ENCODE measurements at regions not wholly inside any gene's neighbourhood (a gene's known extent, or its start where the extent isn't known, plus 50 kb on each side); places are given as distances from the start of the nearest gene placed in this dataset.
"Not testable (repeated sequence)": the region's sequence is repeated elsewhere in the genome, so short reads cannot be mapped to it uniquely, and the experiment has no call there.

- Mint-ChIP-seq H3K27me3 (no peaks in the 10 kb centered on the region), H3K27ac (no peak overlapping the region), H3K4me3 (no peak overlapping the region), H3K9me3 (peaks cover 5% of the 10 kb centered on the region), H3K36me3 (no peaks in the 10 kb centered on the region), H3K4me1 (ENCODE audit: unreplicated experiment) (no peaks in the 10 kb centered on the region)
- no peak for DNase-seq (ENCODE audit: extremely low spot score, unreplicated experiment)
- TF ChIP-seq CTCF (conservative IDR thresholded peaks at IDR 0.05) = no peak
These were observed 156.7 kb upstream of the EPHA6 start for GRCh38 chr3:96657710-96658109.

GRCh38 chr3:96671861-96672595, 142.4 kb upstream of the EPHA6 start:
- H3K36me3 Mint-ChIP-seq; H3K4me1 Mint-ChIP-seq (ENCODE audit: unreplicated experiment); H3K4me3 Mint-ChIP-seq; H3K27me3 Mint-ChIP-seq; DNase-seq (ENCODE audit: extremely low spot score, unreplicated experiment); H3K9me3 Mint-ChIP-seq; H3K27ac Mint-ChIP-seq: not testable (repeated sequence)

GRCh38 chr3:96677156-96677555, 137.2 kb upstream of the EPHA6 start:
- Mint-ChIP-seq H3K9me3 (no peaks in the 10 kb centered on the region), H3K4me1 (ENCODE audit: unreplicated experiment) (peaks cover 5% of the 10 kb centered on the region)

GRCh38 chr3:96678325-96678724, 136.1 kb upstream of the EPHA6 start:
- H3K4me3 Mint-ChIP-seq = no peak overlapping the region
- no peak for DNase-seq (ENCODE audit: extremely low spot score, unreplicated experiment)
- no peak for TF ChIP-seq CTCF (conservative IDR thresholded peaks at IDR 0.05)
- H3K36me3 Mint-ChIP-seq = no peaks in the 10 kb centered on the region
- no peaks in the 10 kb centered on the region for H3K9me3 Mint-ChIP-seq
- peaks cover 5% of the 10 kb centered on the region for H3K4me1 Mint-ChIP-seq (ENCODE audit: unreplicated experiment)
- no peak overlapping the region for H3K27ac Mint-ChIP-seq
- no peaks in the 10 kb centered on the region for H3K27me3 Mint-ChIP-seq

More at GRCh38 chr3:96677156-96677555, 137.2 kb upstream of the EPHA6 start:
- no peak overlapping the region for H3K27ac Mint-ChIP-seq
- H3K36me3 Mint-ChIP-seq = no peaks in the 10 kb centered on the region
- DNase-seq (ENCODE audit: extremely low spot score, unreplicated experiment) = no peak
- TF ChIP-seq CTCF (conservative IDR thresholded peaks at IDR 0.05) = no peak
- H3K27me3 Mint-ChIP-seq = no peaks in the 10 kb centered on the region
- no peak overlapping the region for H3K4me3 Mint-ChIP-seq

DNA sequence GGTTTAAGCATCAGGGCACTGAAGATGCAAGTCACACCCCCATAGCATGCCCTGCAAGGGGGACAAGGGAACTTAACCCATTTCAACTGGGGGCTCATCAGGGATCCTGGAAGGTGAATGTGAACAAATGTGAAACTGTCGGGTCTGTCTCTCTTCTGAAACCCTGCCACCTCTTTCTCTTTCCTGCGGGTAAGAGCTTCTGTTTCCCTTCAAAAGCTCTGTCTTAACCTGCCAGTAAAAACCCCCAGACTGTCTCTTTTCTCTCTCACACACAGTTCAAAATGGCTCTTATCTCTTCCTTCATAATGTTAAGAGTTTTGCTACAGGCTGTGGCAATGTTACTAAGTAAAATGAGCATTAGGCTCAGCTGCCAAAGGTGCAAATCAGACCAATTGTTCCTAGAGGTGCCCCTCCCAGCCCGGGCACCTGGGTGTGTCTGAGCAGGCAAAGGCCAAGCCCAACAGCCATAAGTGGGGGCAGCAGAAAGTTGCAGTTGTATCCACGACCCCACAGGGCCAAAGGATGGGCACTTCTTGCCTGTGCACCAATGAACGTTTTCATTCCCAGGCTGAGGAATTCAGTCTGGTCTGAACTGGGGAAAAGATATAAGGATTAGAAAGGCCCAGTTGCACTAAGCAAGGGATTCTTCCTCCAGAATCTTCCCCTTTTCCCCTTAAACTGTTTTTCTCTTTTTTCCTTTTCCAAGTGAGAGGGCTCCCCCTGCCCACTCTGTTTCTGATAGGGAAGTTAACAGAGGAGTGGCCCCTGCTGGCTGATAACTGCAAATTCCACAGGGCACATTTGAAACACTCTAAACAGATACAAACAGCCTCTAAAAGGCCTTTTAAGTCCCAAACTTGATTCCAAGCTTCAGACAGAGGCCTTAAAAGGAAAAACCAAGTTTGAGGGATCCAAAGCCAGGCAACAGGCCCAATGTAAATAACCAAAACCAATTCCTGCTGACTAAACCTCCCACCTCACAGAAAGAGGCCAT, 113.8 kb upstream of the EPHA6 start:
- TF ChIP-seq CTCF (conservative IDR thresholded peaks at IDR 0.05) = peak; percentile 63
- no peak for DNase-seq (ENCODE audit: extremely low spot score, unreplicated experiment)
- no peaks in the 10 kb centered on the region for H3K9me3 Mint-ChIP-seq
- H3K4me3 Mint-ChIP-seq = no peak overlapping the region
- H3K4me1 Mint-ChIP-seq (ENCODE audit: unreplicated experiment) = no peaks in the 10 kb centered on the region
- no peak overlapping the region for H3K27ac Mint-ChIP-seq
- H3K27me3 Mint-ChIP-seq = no peaks in the 10 kb centered on the region
- no peaks in the 10 kb centered on the region for H3K36me3 Mint-ChIP-seq

DNA sequence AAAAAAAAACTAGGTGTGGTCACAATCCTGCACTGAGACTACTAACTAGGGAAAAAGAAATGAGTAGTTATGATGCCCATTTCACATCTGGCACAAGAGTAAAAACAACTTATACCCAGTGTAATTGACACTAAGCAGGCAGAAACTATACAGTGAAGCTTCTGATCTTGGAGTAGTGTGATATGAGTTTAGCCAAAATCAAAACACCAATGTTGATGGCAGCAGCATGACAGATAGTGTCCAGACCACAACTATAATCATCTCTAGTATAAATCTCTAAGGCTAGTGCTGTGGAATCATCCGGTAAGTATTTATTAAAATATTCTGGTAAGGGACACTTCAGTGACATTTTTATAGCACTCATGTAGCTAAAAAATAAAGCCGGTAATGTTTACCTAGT, 108.5 kb upstream of the EPHA6 start:
- H3K4me1 Mint-ChIP-seq (ENCODE audit: unreplicated experiment) = no peaks in the 10 kb centered on the region
- H3K4me3 Mint-ChIP-seq = no peak overlapping the region
- no peaks in the 10 kb centered on the region for H3K9me3 Mint-ChIP-seq
- no peaks in the 10 kb centered on the region for H3K36me3 Mint-ChIP-seq
- peaks cover 4% of the 10 kb centered on the region for H3K27me3 Mint-ChIP-seq
- DNase-seq (ENCODE audit: extremely low spot score, unreplicated experiment) = no peak
- TF ChIP-seq CTCF (conservative IDR thresholded peaks at IDR 0.05) = no peak
- no peak overlapping the region for H3K27ac Mint-ChIP-seq

All from type B pancreatic cell (in vitro differentiated cells).